ENCODE measurements at regions not wholly inside any gene's neighbourhood (a gene's known extent, or its start where the extent isn't known, plus 50 kb on each side); places are given as distances from the start of the nearest gene placed in this dataset.

GRCh38 chr3:80017369-80017768 is 249.6 kb upstream of the ROBO1 start:
- TF ChIP-seq CTCF (conservative IDR thresholded peaks at IDR 0.05; ENCODE audit: low read length): no peak
- no peak for TF ChIP-seq EZH2phosphoT487 (IDR thresholded peaks at IDR 0.05; ENCODE audit: borderline replicate concordance, low read depth, low read length)
